ENCODE measurements at regions not wholly inside any gene's neighbourhood (a gene's known extent, or its start where the extent isn't known, plus 50 kb on each side); places are given as distances from the start of the nearest gene placed in this dataset.
"Not testable (repeated sequence)": the region's sequence is repeated elsewhere in the genome, so short reads cannot be mapped to it uniquely, and the experiment has no call there.

GRCh38 chr7:1620176-1620575 lies 49.9 kb upstream of the ELFN1 start:
- not testable (repeated sequence) for H3K36me3 Mint-ChIP-seq, H3K27me3 Mint-ChIP-seq, H3K4me1 Mint-ChIP-seq, H3K9me3 Mint-ChIP-seq, H3K4me3 Mint-ChIP-seq
- H3K27ac Mint-ChIP-seq = peak overlapping the region in 1 of 3 donors; percentile 39

DNA sequence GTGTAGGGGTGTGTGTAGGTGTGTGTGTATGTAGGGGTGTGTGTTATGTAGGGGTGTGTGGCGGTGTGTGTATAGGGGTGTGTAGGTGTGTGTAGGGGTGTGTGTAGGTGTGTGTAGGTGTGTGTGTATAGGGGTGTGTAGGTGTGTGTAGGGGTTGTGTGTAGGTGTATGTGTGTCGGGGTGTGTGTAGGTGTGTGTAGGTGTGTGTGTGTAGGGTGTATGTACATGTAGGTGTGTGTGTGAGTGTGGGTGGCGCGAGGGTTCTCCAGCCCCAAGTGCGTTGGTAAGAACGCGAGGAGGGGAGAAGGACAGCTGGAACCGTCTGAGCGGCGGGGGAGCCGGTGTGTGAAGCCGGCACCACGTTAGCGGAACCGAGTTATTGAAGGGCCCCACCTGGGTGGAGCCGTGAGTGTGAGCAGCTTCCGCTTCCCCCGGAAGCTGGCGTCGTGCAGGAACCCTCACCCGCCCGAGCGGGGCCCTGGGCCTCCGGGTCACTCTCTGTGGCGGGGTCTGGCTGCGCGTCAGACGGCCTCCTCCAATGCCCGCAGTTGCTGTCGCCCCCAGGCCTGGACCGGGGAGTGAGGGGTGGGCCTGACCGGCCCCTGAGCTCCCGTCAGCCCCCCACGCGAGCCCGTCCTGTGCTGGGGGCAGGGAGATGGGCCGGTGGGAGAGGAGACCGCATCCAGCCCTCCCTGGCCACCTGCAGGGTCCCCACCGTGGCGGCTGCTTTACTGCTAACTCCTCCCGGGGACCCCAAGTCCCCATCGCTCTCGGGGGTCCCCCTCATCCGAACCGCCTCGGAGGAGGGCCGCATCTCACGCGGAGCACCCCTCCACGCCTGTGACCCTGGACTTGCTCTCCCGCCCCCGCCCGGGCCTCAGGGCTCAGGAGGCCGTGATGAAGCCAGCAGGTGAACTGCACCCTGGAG lies 49.6 kb upstream of the PSMG3 start:
- H3K27me3 Mint-ChIP-seq = peaks cover 4% of the 10 kb centered on the region

More for the DNA sequence above, 49.6 kb upstream of the PSMG3 start:
- H3K4me1 Mint-ChIP-seq = no peaks in the 10 kb centered on the region
- no peaks in the 10 kb centered on the region for H3K9me3 Mint-ChIP-seq
- H3K27ac Mint-ChIP-seq = no peak overlapping the region
- H3K4me3 Mint-ChIP-seq = no peak overlapping the region
- no peaks in the 10 kb centered on the region for H3K36me3 Mint-ChIP-seq

Measured in IgD-negative memory B cell (primary cell).